H1 (cell line): ENCODE measurements at regions not wholly inside any gene's neighbourhood (a gene's known extent, or its start where the extent isn't known, plus 50 kb on each side); places are given as distances from the start of the nearest gene placed in this dataset.

ENCODE experiments used
- CTCF ChIA-PET: fragments of 300-600 bp; sonication (Branson Sonifier 250); formaldehyde crosslinking; loops from one replicate; lab custom pipeline; 2021; ENCODE audit not compliant: partially characterized antibody; lab: Charles Lee
- POLR2A ChIA-PET: fragments of 300-600 bp; sonication (Branson Sonifier 250); formaldehyde crosslinking; loops from one replicate; lab custom pipeline; 2021; ENCODE audit warnings: inconsistent platforms; ENCODE audit not compliant: partially characterized antibody; lab: Charles Lee
- DNase-seq, 2 experiments: peaks; one replicate each; pipeline versions ENCODE4 v3.0.0 to v3.0.0-alpha.2; 2010 to 2022; ENCODE audit warnings: low spot score in 2 of 2, low read depth in 1 of 2, mixed read lengths in 1 of 2
- FAIRE-seq: peaks from 2 replicates; lab custom pipeline; 2011; peaks lifted over from hg19 to GRCh38; lab: Jason Lieb, UNC
- H2AFZ ChIP-seq: 2 replicates; pipeline ENCODE4 v1.8.1; 2012; ENCODE audit warnings: low read length, inconsistent platforms
- H2AK5ac ChIP-seq: 2 replicates; pipeline ENCODE4 v1.6.1; 2013; ENCODE audit warnings: low read depth, low read length
- H2BK120ac ChIP-seq: replicated peaks from 2 replicates; pipeline ENCODE3; 2013; ENCODE audit warnings: low read depth, low read length, inconsistent platforms
- H2BK12ac ChIP-seq: 2 replicates; pipeline ENCODE4 v1.6.1; 2013; ENCODE audit warnings: low read depth, low read length
- H2BK15ac ChIP-seq: 2 replicates; pipeline ENCODE4 v1.6.1; 2013; ENCODE audit warnings: low read length
- H2BK20ac ChIP-seq: 2 replicates; pipeline ENCODE4 v1.6.1; 2013; ENCODE audit warnings: low read length
- H2BK5ac ChIP-seq: 2 replicates; pipeline ENCODE4 v1.6.1; 2013; ENCODE audit warnings: low read depth, low read length
- H3K14ac ChIP-seq: 2 replicates; pipeline ENCODE4 v1.6.1; 2013; ENCODE audit warnings: inconsistent platforms; ENCODE audit not compliant: insufficient read length
- H3K18ac ChIP-seq: 2 replicates; pipeline ENCODE4 v1.6.1; 2013; ENCODE audit warnings: low read length; ENCODE audit errors: extremely low read depth
- H3K23ac ChIP-seq: 2 replicates; pipeline ENCODE4 v1.6.1; 2013; ENCODE audit warnings: inconsistent platforms; ENCODE audit not compliant: insufficient read length
- H3K23me2 ChIP-seq: 2 replicates; pipeline ENCODE4 v1.6.1; 2013; ENCODE audit warnings: low read depth, low read length
- H3K27ac ChIP-seq: 2 replicates; pipeline ENCODE4 v1.6.1; 2011; ENCODE audit warnings: low read depth, low read length, inconsistent platforms
- H3K27me3 ChIP-seq, 4 experiments: replicated peaks in 1 of 4; 1 replicate in 1 of 4; 2 replicates in 3 of 4; pipeline versions ENCODE4 v1.6.1 to v1.8.1; 2011 to 2013; ENCODE audit warnings: low read length in 3 of 4, mild to moderate bottlenecking in 3 of 4, inconsistent platforms in 2 of 4, mixed read lengths in 2 of 4, moderate library complexity in 1 of 4; ENCODE audit not compliant: control insufficient read depth in 3 of 4, insufficient read depth in 3 of 4; ENCODE audit errors: extremely low read depth in 1 of 4
- H3K36me3 ChIP-seq, 4 experiments: 2 replicates each; pipeline versions ENCODE4 v1.6.1 to v1.8.1; 2011 to 2013; ENCODE audit warnings: mild to moderate bottlenecking in 4 of 4, low read length in 3 of 4, moderate library complexity in 2 of 4, control low read depth in 1 of 4, inconsistent platforms in 1 of 4; ENCODE audit not compliant: insufficient read depth in 4 of 4, control insufficient read depth in 2 of 4
- H3K4ac ChIP-seq: replicated peaks from 2 replicates; pipeline ENCODE3; 2013; ENCODE audit warnings: low read length, low read depth, mixed read lengths, inconsistent platforms; ENCODE audit not compliant: insufficient read length
- H3K4me1 ChIP-seq, 4 experiments: replicated peaks in 1 of 4; 1 replicate in 1 of 4; 2 replicates in 3 of 4; pipeline versions ENCODE4 v1.6.1 to v1.8.1; 2011 to 2013; ENCODE audit warnings: low read length in 3 of 4, inconsistent platforms in 2 of 4, mixed read lengths in 1 of 4; ENCODE audit not compliant: insufficient read depth in 4 of 4, control insufficient read depth in 3 of 4
- H3K4me2 ChIP-seq, 2 experiments: 2 replicates each; pipeline versions ENCODE4 v1.6.1 to v1.8.1; 2011 to 2013; ENCODE audit warnings: low read depth in 2 of 2, low read length in 2 of 2, control low read depth in 1 of 2, inconsistent platforms in 1 of 2, mild to moderate bottlenecking in 1 of 2; ENCODE audit not compliant: insufficient read depth in 1 of 2
- H3K4me3 ChIP-seq, 4 experiments: fragments of 200-600, 300-600 bp in 1 of 4; sonication (generic), shearing (Covaris generic), sonication (Bioruptor Twin) in 1 of 4; 2 replicates each; pipeline versions ENCODE4 v1.5.1 to v1.8.1; 2011 to 2016; ENCODE audit warnings: low read length in 4 of 4, low read depth in 3 of 4, control low read depth in 2 of 4, inconsistent platforms in 2 of 4, mild to moderate bottlenecking in 2 of 4, mixed read lengths in 1 of 4, moderate library complexity in 1 of 4; ENCODE audit not compliant: insufficient read depth in 2 of 4; ENCODE audit errors: extremely low read depth in 1 of 4
- H3K56ac ChIP-seq: replicated peaks from 2 replicates; pipeline ENCODE3; 2013; ENCODE audit warnings: low read depth, mild to moderate bottlenecking, mixed read lengths, low read length, inconsistent platforms; ENCODE audit not compliant: insufficient read length
- H3K79me1 ChIP-seq: 2 replicates; pipeline ENCODE4 v1.6.1; 2013; ENCODE audit warnings: low read depth, low read length, control low read depth
- H3K79me2 ChIP-seq, 2 experiments: 2 replicates each; pipeline versions ENCODE4 v1.6.1 to v1.8.1; 2012 to 2013; ENCODE audit warnings: low read length in 2 of 2, mild to moderate bottlenecking in 2 of 2, inconsistent platforms in 1 of 2; ENCODE audit not compliant: insufficient read depth in 2 of 2, control insufficient read depth in 1 of 2
- H3K9ac ChIP-seq, 4 experiments: replicated peaks in 1 of 4; 1 replicate in 1 of 4; 2 replicates in 3 of 4; pipeline versions ENCODE4 v1.6.1 to v1.8.1; 2011 to 2013; ENCODE audit warnings: low read depth in 3 of 4, low read length in 3 of 4, control low read depth in 2 of 4, mild to moderate bottlenecking in 2 of 4, moderate library complexity in 2 of 4, inconsistent platforms in 1 of 4; ENCODE audit errors: extremely low read depth in 1 of 4
- H3K9me3 ChIP-seq, 2 experiments: 2 replicates each; pipeline versions ENCODE4 v1.6.1 to v1.8.1; 2012 to 2013; ENCODE audit warnings: mild to moderate bottlenecking in 2 of 2, moderate library complexity in 2 of 2, control low read depth in 1 of 2, inconsistent platforms in 1 of 2, low read depth in 1 of 2, low read length in 1 of 2, mixed read lengths in 1 of 2; ENCODE audit not compliant: insufficient read depth in 2 of 2
- H4K20me1 ChIP-seq, 2 experiments: replicated peaks in 1 of 2; 2 replicates each; pipeline versions ENCODE3 to v1.8.1; 2011 to 2013; ENCODE audit warnings: inconsistent platforms in 2 of 2, low read length in 2 of 2, mild to moderate bottlenecking in 1 of 2; ENCODE audit not compliant: insufficient read depth in 2 of 2, control insufficient read depth in 1 of 2
- H4K5ac ChIP-seq: 2 replicates; pipeline ENCODE4 v1.6.1; 2013; ENCODE audit warnings: low read length, low read depth, mixed read lengths, inconsistent platforms; ENCODE audit not compliant: insufficient read length
- H4K8ac ChIP-seq: 2 replicates; pipeline ENCODE4 v1.8.0; 2013; ENCODE audit warnings: mild to moderate bottlenecking, moderate library complexity, low read length, inconsistent platforms; ENCODE audit not compliant: insufficient read depth; ENCODE audit errors: extremely low read depth
- H4K91ac ChIP-seq: replicated peaks from 2 replicates; pipeline ENCODE3; 2013; ENCODE audit warnings: low read length, mixed read lengths, inconsistent platforms; ENCODE audit not compliant: insufficient read length
- CBX8 ChIP-seq: fragments of 300-800, 300-1000 bp; sonication (generic); IDR thresholded peaks from 2 replicates; pipeline ENCODE4 v1.7.1; 2016; ENCODE audit warnings: low read depth, low read length, borderline replicate concordance
- CTBP2 ChIP-seq: IDR thresholded peaks from 2 replicates; pipeline ENCODE4 v1.7.0; 2011; ENCODE audit warnings: borderline replicate concordance, mild to moderate bottlenecking, moderate library complexity, mixed read lengths, low read length; ENCODE audit not compliant: insufficient read depth, insufficient read length
- KDM1A ChIP-seq: fragments of 200-600, 300-600 bp; sonication (generic); IDR thresholded peaks from 2 replicates; pipeline ENCODE4 v1.7.1; 2016; ENCODE audit warnings: mild to moderate bottlenecking, low read length, borderline replicate concordance
- PHF8 ChIP-seq: fragments of 200-600 bp; sonication (generic); conservative IDR thresholded peaks from 2 replicates; pipeline ENCODE4 v1.7.1; 2012; ENCODE audit warnings: low read depth, mild to moderate bottlenecking, inconsistent platforms, low read length, moderate library complexity
- SIN3A ChIP-seq, 2 experiments: IDR thresholded peaks in 1 of 2; conservative IDR thresholded peaks in 1 of 2; 2 replicates each; pipeline ENCODE4 v1.6.1; 2011 to 2012; ENCODE audit warnings: low read length in 2 of 2, improper control_type of control experiment in 1 of 2, low read depth in 1 of 2, mild to moderate bottlenecking in 1 of 2
- SIX5 ChIP-seq: IDR thresholded peaks from 2 replicates; pipeline ENCODE4 v1.6.1; 2011; ENCODE audit warnings: mild to moderate bottlenecking, low read depth, low read length
- SP2 ChIP-seq: IDR thresholded peaks from 2 replicates; pipeline ENCODE4 v1.6.1; 2012; ENCODE audit warnings: mild to moderate bottlenecking, low read length, inconsistent platforms
- SRF ChIP-seq: IDR thresholded peaks from 2 replicates; pipeline ENCODE4 v1.6.1; 2011; ENCODE audit warnings: mild to moderate bottlenecking, low read depth, low read length, moderate library complexity
- TCF12 ChIP-seq: IDR thresholded peaks from 2 replicates; pipeline ENCODE4 v1.6.1; 2011; ENCODE audit warnings: low read depth, mild to moderate bottlenecking, low read length
- TEAD4 ChIP-seq: IDR thresholded peaks from 2 replicates; pipeline ENCODE4 v1.6.1; 2012; ENCODE audit warnings: low read depth, low read length, inconsistent platforms, mixed read lengths

DNA sequence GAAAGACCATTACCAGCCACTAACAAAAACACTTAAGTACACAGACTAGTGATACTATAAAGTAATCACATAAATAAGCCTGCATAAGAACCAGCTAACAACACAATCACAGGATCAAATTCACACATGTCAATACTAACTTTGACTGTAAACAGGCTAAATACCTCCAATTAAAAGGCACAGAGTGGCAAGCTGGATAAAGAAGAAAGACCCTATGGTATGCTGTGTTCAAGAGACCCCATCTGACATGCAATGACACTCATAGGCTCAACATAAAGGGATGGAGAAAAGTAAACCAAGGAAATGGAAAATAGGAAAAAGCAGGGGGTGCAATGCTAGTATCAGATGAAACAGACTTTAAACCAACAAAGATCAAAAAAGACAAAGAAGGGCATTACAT is 631.8 kb upstream of the NOX3 start:
- no peaks in the 10 kb centered on the region for H3K79me2 ChIP-seq
- no peak overlapping the region for H4K91ac ChIP-seq
- H3K27ac ChIP-seq: no peak overlapping the region
- no peaks in the 10 kb centered on the region for H3K27me3 ChIP-seq
- no peak overlapping the region for H3K14ac ChIP-seq
- H3K18ac ChIP-seq: no peak overlapping the region
- no peak overlapping the region for H4K8ac ChIP-seq
- TF ChIP-seq SRF (no peak), SIN3A (conservative IDR thresholded peaks at IDR 0.05 in 1 of 2, IDR thresholded peaks at IDR 0.05 in 1 of 2; ENCODE audit: low read depth in 1 of 2, low read length in 2 of 2) (no peak), CTBP2 (no peak), KDM1A (no peak), TEAD4 (no peak), SIX5 (no peak), TCF12 (no peak), SP2 (no peak), PHF8 (no peak), CBX8 (no peak)
- TF ChIP-seq, all 59 proteins: peak for 0
- Histone ChIP-seq H3K4me3 (no peak overlapping the region), H2BK5ac (no peak overlapping the region), H2AFZ (no peak overlapping the region), H4K20me1 (no peaks in the 10 kb centered on the region), H3K23me2 (no peaks in the 10 kb centered on the region), H3K4me1 (no peaks in the 10 kb centered on the region), H3K4me2 (no peak overlapping the region), H2BK20ac (no peak overlapping the region), H3K79me1 (no peaks in the 10 kb centered on the region), H3K9me3 (peaks cover 3 to 14% of the 10 kb centered on the region in 2 experiments; a peak in 2 of 4 replicates), H3K36me3 (peaks cover 0 to 3% (median 0%) of the 10 kb centered on the region in 4 experiments; a peak in 1 of 8 replicates), H2BK120ac (no peak overlapping the region), H4K5ac (no peak overlapping the region), H3K9ac (no peak overlapping the region), H2BK12ac (no peak overlapping the region), H3K4ac (no peak overlapping the region), H2BK15ac (no peak overlapping the region), H3K23ac (no peak overlapping the region), H2AK5ac (no peak overlapping the region), H3K56ac (no peak overlapping the region)
- ChIA-PET POLR2A (no interaction called here), CTCF (no interaction called here)
- FAIRE-seq: no peak
- no peak for DNase-seq
